Breast epithelium (tissue), 3 donors: ENCODE measurements at regions not wholly inside any gene's neighbourhood (a gene's known extent, or its start where the extent isn't known, plus 50 kb on each side); places are given as distances from the start of the nearest gene placed in this dataset.

Experiments used
- CTCF ChIP-seq, 3 donors: fragments of 450-650 bp; IDR thresholded peaks; one replicate each; pipeline ENCODE4 v1.5.1; 2016 to 2017; ENCODE audit warnings: antibody characterized with exemption in 3 of 3, mild to moderate bottlenecking in 3 of 3, moderate library complexity in 3 of 3
- POLR2A ChIP-seq: fragments of 450-650 bp; IDR thresholded peaks from one replicate; pipeline ENCODE4 v1.6.1; 2016; ENCODE audit warnings: antibody characterized with exemption, mild to moderate bottlenecking, moderate library complexity
- POLR2AphosphoS5 ChIP-seq, 3 donors: sonication (generic); formaldehyde crosslinking; IDR thresholded peaks; one replicate each; pipeline ENCODE4 v1.6.1; 2017; ENCODE audit warnings: antibody characterized with exemption in 3 of 3

- TF ChIP-seq CTCF (IDR thresholded peaks at IDR 0.05) (no peak), POLR2AphosphoS5 (IDR thresholded peaks at IDR 0.05) (no peak), POLR2A (no peak)
Observed at GRCh38 chr5:179400020-179400419, 54.8 kb upstream of the ADAMTS2 start.
